ENCODE measurements at regions not wholly inside any gene's neighbourhood (a gene's known extent, or its start where the extent isn't known, plus 50 kb on each side); places are given as distances from the start of the nearest gene placed in this dataset.
"Not testable (repeated sequence)": the region's sequence is repeated elsewhere in the genome, so short reads cannot be mapped to it uniquely, and the experiment has no call there.

DNA sequence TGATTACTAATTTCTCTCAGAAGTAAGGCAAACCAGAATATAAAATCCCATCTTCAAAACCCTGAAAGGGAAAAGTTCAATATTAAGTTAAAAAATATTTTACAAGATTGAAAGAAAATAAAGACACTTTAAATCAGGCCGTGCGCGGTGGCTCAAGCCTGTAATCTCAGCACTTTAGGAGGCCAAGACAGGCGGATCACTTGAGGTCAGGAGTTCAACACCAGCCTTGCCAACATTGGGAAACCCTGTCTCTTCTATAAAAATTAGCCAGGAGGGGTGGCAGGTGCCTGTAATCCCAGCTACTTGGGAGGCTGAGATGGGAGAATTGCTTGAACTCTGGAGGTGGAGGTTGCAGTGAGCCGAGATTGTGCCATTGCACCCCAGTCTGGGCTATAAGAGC is 364.6 kb upstream of the PIK3R1 start:
- TF ChIP-seq, protein P1, sequence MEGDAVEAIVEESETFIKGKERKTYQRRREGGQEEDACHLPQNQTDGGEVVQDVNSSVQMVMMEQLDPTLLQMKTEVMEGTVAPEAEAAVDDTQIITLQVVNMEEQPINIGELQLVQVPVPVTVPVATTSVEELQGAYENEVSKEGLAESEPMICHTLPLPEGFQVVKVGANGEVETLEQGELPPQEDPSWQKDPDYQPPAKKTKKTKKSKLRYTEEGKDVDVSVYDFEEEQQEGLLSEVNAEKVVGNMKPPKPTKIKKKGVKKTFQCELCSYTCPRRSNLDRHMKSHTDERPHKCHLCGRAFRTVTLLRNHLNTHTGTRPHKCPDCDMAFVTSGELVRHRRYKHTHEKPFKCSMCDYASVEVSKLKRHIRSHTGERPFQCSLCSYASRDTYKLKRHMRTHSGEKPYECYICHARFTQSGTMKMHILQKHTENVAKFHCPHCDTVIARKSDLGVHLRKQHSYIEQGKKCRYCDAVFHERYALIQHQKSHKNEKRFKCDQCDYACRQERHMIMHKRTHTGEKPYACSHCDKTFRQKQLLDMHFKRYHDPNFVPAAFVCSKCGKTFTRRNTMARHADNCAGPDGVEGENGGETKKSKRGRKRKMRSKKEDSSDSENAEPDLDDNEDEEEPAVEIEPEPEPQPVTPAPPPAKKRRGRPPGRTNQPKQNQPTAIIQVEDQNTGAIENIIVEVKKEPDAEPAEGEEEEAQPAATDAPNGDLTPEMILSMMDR (IDR thresholded peaks at IDR 0.05) = not testable (repeated sequence)
- not testable (repeated sequence) for TF ChIP-seq POLR2A (IDR thresholded peaks at IDR 0.05)

Data from vagina (tissue), 2 donors.